Lower leg skin (tissue), 3 donors: ENCODE measurements at regions not wholly inside any gene's neighbourhood (a gene's known extent, or its start where the extent isn't known, plus 50 kb on each side); places are given as distances from the start of the nearest gene placed in this dataset.

ENCODE experiments used
- POLR2A ChIP-seq, 2 donors: fragments of 450-650 bp; IDR thresholded peaks; one replicate each; pipeline ENCODE4 v1.6.1; 2016 to 2017; ENCODE audit warnings: antibody characterized with exemption in 2 of 2, mild to moderate bottlenecking in 1 of 2, moderate library complexity in 1 of 2
- TF ChIP-seq, protein P1 (sequence below), 3 donors: fragments of 450-650 bp; IDR thresholded peaks; one replicate each; pipeline ENCODE4 v1.5.1; 2016; ENCODE audit warnings: antibody characterized with exemption in 3 of 3, mild to moderate bottlenecking in 3 of 3, moderate library complexity in 2 of 3

DNA sequence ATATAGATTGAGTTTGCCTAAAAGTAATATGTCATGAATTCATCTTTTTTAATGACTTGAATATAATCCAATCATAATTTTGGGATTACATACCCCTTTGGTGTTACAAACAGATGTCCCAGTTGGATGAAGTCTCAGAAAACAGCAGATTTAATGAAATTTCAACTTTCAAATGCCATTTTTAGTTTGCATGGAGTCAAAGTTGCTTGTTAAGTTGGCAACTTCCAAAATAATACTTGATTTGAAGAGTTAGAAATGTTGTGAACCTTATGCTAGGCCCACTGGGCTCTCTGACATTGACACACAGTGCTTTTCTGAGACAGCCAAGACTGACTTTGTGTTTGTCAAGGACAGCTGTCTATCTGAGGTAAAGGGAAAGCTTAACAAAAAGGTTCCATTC, 248.1 kb downstream of the KIF20B start:
- TF ChIP-seq, protein P1, sequence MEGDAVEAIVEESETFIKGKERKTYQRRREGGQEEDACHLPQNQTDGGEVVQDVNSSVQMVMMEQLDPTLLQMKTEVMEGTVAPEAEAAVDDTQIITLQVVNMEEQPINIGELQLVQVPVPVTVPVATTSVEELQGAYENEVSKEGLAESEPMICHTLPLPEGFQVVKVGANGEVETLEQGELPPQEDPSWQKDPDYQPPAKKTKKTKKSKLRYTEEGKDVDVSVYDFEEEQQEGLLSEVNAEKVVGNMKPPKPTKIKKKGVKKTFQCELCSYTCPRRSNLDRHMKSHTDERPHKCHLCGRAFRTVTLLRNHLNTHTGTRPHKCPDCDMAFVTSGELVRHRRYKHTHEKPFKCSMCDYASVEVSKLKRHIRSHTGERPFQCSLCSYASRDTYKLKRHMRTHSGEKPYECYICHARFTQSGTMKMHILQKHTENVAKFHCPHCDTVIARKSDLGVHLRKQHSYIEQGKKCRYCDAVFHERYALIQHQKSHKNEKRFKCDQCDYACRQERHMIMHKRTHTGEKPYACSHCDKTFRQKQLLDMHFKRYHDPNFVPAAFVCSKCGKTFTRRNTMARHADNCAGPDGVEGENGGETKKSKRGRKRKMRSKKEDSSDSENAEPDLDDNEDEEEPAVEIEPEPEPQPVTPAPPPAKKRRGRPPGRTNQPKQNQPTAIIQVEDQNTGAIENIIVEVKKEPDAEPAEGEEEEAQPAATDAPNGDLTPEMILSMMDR (IDR thresholded peaks at IDR 0.05) = no peak
- TF ChIP-seq POLR2A (IDR thresholded peaks at IDR 0.05) = no peak
